GM18520 (cell line): ENCODE measurements at regions not wholly inside any gene's neighbourhood (a gene's known extent, or its start where the extent isn't known, plus 50 kb on each side); places are given as distances from the start of the nearest gene placed in this dataset.

Experiments
- ATAC-seq: cut with Tn5 transposase; IDR thresholded peaks from one replicate; pipeline ENCODE4 v1.9.1; 2021; ENCODE audit not compliant: unreplicated experiment

DNA sequence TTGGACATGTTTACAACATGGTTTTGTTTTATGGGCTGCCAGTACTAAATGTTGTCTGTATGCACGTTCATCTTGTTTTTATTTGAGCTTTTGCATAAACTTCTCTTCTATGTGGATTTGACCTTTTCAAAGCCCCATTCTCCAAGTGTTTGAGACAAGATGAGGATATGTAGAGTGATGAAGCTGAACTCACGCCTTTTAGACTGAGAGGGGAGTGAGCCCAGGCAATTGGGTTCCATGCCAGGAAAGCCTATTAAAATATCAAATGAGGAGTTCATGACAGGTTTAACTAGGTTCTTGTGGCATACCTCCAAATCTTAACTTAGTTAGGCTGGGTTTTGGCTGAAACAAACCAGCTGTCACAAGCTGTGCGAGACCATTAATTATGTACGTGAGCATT, 170.4 kb upstream of the LDB2 start:
- no peak for ATAC-seq

DNA sequence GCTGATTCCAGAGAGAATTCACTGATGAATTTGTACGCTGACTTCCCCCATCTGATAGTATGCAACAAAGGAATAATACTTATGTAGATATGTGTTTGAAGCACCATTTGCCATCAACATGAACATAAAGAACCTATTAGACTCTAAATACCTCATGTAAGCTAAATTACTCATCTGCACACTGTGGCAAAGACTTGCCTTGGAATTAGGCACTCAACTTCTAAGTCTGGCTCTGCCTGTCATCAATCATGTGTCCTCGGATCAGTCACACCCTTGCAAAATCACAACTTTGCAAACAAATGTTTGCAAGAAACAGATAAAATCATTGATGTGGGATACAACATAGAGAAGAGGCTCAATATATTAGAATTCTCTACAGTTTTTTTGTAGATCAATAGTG, 169.9 kb upstream of the LDB2 start:
- no peak for ATAC-seq

DNA sequence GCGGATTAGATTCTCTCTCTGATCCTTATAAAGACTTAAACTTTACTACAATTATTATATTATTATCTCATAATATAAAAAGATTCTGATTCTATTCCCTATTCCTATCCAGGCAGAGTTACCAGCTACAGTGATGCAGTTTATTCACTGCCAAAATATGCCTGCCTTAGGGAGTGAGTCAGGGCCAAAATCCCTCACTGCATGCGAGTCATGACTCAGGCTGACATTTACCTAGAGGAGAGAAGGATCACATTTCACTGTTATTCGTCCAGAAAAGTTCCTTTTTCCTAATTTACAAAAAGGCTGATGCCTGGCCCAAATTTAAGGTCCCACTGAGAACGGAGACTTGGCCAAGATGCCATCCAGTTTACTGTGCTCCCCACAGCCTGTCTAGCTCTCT, 168.5 kb upstream of the LDB2 start:
- no peak for ATAC-seq

DNA sequence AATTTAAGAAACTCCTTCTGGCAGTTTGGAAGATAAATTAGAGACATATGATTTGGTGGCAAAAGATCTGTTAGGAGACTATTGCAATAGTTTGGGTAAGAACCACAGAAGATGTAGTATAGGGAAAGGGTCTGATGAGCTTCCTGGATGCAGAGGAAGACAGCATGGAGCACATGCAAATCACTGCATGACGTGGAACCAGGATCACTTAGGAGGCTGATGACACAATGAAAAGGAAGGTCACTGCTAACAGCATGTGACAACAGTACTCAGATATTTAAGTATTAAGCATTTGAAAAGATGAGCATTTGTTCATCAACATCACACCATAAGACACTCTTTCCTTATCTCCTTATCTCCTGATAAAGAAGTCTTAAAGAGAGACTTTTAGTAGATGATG, 167.8 kb upstream of the LDB2 start:
- ATAC-seq: no peak

DNA sequence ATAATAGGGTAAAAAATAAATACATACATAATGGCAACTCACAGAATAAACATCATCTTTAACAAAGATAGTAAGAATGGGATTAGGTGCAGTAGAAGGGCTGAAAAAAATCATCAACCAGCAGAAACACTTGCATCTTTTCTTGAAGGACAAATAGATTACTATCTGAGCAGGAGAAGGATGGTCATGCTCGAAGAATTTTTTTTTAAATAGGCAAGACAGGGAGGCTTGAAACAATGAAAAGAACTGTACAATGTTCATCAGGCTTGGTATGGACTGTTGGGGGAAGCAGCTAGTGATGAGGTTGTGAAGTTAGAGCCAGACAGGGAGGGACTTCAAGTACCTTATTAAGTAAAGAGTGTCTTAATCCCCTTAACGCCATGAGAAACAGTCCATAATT, 167.4 kb upstream of the LDB2 start:
- no peak for ATAC-seq

DNA sequence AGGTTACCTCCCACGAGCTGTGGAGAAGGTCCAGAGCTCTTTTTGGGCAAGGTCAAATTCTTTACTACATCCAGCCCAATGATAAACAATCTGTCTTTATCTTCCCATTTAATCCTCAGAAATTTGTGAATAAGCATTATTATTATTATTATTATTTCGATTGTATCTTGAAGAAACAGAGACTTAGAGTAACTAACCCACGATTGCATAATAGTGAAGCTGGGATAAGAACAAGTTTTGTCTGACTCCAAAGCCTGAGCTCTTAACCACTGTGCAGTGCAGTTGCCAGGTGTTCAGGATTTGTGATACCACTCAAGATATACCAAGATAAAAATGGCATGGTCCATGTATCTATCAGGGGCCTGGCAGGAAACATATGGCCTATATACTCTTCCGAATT, 166.5 kb upstream of the LDB2 start:
- no peak for ATAC-seq

DNA sequence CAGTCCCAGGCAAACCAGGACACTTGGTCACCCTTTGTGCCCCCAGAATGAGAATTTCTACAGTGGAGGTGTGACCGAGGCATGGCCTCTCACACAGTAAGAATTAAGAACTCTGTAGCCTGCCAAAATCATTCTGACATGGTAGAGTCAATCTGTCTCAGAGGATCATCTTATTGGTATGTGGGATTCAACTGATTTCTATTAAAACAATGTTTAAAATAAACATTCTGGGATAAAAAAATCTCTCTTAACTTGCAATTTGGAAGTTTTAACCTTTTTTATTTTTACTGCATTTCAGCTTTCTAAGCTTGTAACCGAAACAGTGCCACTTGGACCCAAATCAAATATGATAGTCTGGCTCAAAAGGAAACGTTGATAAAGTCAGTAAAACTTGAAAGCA, 165.4 kb upstream of the LDB2 start:
- no peak for ATAC-seq

DNA sequence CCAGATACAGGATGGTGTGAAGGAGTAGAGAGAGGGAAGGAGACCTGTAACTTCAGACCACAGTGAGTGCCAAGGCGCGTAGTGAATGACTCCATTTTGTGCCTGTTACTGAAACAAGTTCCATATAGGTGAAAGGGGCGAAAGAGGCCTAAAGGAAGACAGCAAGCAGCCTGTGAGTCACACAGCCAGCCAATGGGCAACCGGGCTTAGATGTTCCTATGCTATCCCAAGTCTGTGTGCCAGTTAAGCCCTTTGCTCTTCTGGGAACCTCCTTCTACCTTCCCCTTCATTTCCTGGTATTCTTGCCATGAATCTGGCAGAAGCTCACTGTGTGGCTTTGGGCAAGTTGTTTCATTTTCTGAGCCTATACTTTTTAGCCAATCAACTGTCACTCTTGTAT, 161.8 kb upstream of the LDB2 start:
- ATAC-seq: no peak

DNA sequence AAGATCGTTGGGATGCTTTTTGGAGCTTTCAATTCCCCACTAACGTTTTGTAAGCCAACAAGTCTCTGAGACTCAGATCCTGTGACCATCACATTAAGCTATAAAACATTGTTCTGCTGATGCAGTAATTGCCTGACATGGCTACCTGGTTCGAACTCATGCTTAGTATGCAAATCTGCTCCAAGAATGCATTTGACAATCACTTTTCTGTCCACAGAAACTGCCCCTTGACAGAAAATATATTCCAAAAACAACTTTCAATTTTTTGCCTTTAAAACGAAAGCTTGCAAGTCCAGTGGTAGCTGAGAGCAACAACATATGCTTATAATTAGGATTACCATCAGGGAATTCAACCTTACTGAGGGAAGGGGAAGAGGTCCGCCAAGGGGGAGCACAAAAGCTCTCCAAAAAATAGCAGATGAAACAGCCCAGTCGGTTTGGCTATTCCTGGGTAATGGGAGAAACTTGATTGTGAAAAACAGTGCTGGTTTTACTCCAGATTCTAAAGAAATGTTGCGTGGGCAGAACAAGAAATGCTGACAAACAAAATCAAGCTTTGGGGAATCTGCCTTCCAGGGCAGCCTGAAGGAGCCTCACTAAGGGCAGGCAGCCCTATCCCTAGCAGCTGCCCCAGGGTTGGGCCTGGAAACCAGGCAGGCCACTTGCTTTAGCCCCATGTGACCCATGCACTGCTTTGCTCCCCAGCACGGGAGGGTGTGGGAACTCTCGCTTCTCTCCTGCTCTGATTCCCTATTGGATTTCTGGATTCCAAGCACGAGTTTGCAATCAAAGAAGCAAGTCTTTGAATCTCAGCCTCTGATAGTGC, 160.7 kb upstream of the LDB2 start:
- ATAC-seq: no peak

DNA sequence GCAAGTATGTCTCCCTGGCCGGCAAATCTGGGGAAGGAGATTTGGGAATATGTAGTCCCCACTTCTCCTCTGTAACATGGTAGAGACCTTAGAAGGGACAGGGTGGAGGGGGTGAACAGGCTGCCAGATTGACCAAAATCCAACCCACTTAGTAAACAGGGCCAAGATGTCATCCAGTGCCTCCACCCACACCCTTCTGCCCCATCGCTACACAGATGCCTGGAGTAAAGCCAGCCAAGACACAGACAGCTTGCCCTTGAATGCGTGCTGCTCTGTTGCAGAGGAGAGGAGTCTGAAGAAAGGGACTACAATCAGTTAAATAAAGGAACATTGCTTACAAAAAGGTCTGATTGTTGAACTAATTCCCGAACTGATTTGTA, 160.1 kb upstream of the LDB2 start:
- ATAC-seq: no peak

DNA sequence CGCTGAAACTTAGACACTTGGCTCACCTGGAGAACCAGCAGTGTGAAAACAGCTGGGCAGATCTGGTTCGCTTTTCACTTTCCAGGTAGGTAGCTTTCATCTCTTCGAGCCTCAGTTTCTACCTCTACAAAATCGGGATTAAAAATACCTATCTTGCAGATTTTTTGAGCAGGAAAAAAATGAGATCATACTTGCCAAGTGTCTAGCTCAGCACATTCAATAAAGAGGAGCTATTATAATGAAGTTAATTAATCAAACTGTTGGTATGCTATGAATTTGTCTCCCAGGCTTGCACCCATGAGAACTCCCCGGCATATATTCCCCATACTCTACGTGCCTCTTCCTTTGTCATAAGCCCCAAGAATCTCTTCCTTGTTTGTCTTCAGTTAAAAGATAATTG, 158.6 kb upstream of the LDB2 start:
- no peak for ATAC-seq

DNA sequence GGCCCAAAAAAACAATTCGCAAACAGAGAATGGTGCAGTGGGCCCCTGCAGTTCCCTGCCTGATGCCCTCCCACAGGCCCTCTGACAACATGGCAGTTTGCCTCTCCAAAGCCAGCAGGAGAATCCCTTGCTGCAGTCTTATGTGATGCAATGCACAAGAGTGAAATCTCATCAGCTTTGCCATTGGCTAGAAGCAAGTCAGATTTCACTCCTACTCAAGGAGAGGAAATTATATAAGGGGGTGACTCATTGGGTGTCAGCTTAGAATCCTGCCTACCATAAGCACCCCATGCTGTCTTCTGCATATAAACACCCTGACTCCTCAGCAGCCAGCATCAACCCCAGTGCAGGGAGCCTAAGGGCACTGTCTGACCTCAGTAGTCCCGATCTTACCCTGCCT, 157.3 kb upstream of the LDB2 start:
- no peak for ATAC-seq

DNA sequence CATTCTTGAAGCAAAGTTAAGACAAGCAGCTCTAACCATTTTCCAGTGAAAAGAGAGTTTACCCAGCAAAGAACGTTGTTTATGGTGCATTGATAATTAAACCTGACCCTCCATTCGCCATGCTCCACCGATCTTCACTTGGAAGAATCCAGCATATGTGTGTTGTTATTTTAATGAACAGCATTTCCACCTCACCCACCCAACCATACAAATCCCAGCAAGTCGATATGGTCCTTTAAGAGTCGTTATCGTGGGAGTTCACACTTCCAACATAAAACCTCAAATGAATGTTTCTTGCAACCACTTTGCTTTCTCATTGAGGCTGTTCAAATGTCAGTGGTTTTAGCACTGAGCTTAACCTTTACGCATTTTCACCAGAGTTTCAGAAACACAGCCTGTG, 147.4 kb upstream of the LDB2 start:
- ATAC-seq: no peak

DNA sequence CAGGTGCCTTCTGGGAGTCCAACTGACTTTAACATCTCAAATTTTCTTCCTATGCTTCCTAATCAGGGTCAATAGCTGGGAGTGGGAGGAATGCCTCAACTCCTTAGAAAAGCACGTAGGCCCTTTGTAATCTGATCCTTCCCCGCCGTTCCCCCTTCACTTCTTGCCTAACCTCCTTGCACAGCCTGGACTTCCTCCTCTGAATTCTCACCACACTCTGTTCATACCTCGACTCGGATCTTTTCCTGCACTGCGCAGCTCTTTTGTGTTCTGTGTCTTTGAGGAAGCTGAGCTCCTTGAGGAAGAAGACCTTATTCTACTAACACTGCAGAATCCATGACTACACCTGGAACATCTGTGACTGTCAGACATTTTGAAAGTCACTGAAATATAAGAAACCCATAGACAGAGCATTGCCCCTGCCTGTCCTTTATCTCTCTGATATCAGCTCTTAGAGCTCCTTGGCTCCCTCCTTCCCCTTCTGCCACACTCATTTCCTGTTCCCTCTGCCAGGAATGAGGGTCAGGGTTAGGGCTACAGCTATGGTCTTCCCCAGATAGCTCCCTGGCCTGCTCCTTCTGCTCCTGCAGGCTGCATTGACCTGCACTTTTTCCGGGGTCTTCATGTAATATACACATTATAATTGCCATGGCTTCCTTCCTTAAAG, 140.2 kb upstream of the LDB2 start:
- ATAC-seq: no peak

DNA sequence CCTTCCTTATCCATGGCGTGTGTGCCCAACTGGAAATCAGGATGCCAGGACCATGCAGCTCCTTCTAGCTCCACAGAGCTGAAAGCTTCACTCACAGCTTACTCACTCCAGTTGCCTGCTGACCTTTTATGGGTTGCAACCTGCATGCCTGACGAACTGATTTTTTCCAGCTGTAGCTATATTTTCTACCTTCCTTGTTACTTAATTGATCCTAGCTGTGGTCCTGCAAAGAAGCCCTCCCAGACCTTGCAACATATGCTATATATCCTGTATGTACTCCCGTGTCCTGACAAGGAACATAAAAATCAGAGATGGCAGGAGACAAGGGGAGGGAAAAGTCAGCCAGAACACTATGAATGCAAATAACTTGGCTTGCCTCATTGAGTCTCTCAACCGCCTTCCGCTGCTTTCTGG, 135.3 kb upstream of the LDB2 start:
- no peak for ATAC-seq

DNA sequence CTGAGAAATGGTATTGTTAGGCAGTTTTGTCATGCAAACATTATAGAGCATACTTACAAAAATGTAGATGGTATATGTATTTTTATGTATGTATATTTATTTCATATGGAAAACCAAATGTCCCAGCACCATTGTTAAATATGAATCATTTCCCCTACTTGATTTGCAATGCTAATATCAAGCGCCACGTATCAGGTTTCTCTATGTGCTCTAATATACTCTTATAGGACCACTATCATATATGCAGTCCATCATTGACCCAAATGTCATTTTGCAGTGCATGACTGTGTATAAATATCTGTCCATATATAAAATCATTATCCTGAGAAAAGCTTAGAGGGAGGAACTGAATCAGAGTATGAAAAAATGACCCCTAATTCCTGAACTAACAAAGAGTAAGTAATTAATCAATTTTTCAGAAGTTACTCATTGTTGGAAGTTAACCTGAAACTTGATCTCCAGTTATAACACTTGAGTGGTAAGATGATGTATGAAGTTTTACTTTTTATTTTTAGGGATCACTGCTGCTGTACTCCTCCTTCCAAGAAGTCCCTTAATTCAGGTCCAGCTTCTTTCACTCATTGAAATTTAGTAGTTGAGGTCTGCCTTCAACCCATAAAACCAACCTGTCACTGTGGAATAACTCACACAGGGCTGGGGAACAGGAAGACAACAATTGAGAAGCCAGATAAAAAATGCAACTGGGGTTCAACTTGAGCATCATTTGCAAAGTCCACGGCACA, 134.8 kb upstream of the LDB2 start:
- ATAC-seq: no peak

DNA sequence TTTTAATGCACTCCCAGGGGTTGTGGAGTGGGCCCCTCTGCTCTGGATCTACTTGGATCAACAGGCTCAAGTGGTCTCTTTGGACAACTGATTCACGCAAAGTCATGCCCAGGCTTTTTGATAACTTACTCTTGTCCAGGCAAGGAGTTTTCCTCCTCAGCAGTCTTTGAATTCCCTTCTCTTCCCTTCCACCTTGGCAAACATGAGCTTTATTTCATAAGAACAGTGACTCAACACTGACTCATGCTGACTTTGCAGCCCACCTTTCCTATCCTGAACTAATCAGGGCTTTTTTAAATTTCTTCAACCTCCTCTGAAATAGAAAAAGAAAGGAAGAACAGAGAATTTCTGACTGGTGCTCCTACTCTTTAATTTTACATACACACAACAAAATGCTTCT, 132.1 kb upstream of the LDB2 start:
- ATAC-seq: no peak

DNA sequence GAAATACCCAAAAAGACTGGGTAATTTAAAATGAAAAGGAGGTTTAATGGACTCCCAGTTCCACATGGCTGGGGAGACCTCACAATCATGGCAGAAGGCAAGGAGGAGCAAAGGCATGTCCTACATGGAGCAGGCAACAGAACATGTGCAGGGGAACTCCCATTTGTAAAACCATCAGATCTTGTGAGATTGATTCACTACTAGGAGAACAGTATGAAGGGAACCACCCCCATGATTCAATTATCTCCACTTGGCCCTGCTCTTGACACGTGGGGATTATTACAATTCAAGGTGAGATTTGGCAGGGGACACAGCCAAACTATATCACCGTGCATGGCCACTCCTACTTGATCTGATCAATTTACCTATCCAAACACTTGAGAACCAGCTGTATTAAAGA, 131.5 kb upstream of the LDB2 start:
- ATAC-seq: no peak

DNA sequence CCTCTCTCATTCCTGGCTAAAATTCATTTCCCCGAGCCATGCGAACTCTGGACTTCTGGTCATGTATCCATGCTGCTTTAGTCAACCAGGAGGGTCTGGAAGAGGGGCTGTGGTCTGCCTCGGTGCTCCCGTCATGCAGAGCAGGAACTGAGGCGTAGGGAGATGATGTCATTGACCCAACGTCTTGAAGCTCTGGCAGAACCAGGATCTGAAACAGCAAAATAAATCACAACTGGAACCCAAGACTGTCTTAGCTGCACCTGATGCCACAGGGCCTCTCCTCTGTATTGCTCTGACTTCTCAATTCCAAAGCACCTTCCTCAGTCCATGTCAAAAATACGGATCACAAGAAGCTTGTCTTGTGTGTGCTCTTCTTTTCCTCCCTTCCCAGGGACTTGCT, 131.0 kb upstream of the LDB2 start:
- ATAC-seq: no peak

DNA sequence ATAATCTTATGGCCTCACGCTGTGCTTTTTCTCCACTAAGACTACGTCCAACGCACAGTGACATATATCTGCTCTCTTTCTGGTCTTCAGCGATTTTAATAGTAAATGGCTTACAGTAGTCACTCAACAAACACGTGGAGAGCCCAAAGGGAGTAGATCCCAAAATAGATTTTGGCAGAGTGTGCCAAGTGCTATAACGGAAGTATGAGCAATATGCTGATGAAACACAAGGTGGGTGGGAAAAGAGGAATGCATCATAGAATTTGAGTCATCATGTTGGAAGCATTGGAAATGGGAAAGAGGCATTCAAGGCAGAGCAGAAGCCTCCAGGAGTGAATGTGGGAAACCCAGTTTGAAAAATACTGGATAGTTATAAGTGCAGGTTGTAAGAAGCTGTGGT, 129.1 kb upstream of the LDB2 start:
- no peak for ATAC-seq

DNA sequence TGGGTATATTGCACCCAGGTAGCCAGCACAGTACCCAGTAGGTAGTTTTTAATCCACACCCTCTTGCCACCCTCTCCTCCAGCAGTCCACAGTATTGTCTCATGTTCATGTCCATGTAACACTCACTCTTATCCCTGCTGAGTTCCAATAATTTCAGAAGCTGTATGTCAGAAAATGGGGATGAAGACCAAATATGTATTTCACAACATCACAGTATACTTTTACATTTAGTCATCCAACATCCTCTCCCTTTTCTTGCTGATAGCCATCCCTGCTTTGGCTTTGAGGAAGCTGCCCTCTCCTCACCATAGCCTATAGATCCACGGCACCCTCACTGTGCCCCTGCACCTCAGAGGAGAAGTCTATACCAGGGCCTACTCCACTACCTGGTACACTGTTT, 126.0 kb upstream of the LDB2 start:
- no peak for ATAC-seq

DNA sequence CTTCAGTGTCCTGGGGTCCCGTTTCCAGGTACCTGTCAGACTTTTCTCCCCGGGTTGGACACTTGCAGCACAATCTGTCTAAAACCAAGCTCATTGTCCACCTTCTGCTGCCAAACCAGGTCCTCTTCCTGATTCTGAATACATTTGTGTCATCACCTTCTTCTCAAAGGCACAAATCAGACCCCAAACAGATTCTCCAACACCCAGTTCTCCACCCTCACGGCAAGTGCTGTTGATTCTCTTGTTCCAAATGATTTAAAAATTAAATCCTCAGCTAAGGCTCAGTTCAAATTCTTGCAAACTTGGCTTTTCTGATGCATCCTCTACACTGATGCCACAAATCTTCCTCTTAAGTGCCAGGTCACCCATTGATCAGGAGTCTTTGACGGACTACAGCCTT, 122.5 kb upstream of the LDB2 start:
- ATAC-seq: no peak
